ENCODE measurements at regions not wholly inside any gene's neighbourhood (a gene's known extent, or its start where the extent isn't known, plus 50 kb on each side); places are given as distances from the start of the nearest gene placed in this dataset.

- no peak for DNase-seq
- intact Hi-C loops (cut with DNase I) = no loop called here
Measured at GRCh38 chr1:168907053-168907452, 178.0 kb upstream of the DPT start.

GRCh38 chr1:168907786-168908348 lies 178.9 kb upstream of the DPT start:
- intact Hi-C loops (cut with DNase I) = no loop called here
- DNase-seq = no peak

GRCh38 chr1:168910403-168910802 lies 181.4 kb upstream of the DPT start:
- DNase-seq = no peak
- intact Hi-C loops (cut with DNase I) = no loop called here

GRCh38 chr1:168911370-168911769 lies 182.4 kb upstream of the DPT start:
- intact Hi-C loops (cut with DNase I) = no loop called here
- DNase-seq = no peak

- intact Hi-C loops (cut with DNase I) = no loop called here
- no peak for DNase-seq
Measured at GRCh38 chr1:168913711-168914463, 184.9 kb upstream of the DPT start.

GRCh38 chr1:168917309-168917708 lies 188.3 kb upstream of the DPT start:
- no peak for DNase-seq
- intact Hi-C loops (cut with DNase I) = no loop called here

GRCh38 chr1:168917796-168918195 lies 188.7 kb upstream of the ATP1B1 start:
- intact Hi-C loops (cut with DNase I) = no loop called here
- DNase-seq = peak in 29 of 42 donors; percentile 9 to 75 (median 38)

- peak in 15 of 42 donors; percentile 6 to 53 (median 26) for DNase-seq
- intact Hi-C loops (cut with DNase I) = no loop called here
Measured at GRCh38 chr1:168918860-168919741, 187.4 kb upstream of the ATP1B1 start.

GRCh38 chr1:168920456-168921094 lies 185.9 kb upstream of the ATP1B1 start:
- peak in 1 of 42 donors; percentile 6 for DNase-seq
- intact Hi-C loops (cut with DNase I) = loop anchor here (10.0 kb wide), 1 partner anchor 54 kb away; no protein-coding TSS in a partner anchor

GRCh38 chr1:168921629-168922028 lies 184.9 kb upstream of the ATP1B1 start:
- intact Hi-C loops (cut with DNase I) = loop anchor here (10.0 kb wide), 1 partner anchor 53 kb away; no protein-coding TSS in a partner anchor

GRCh38 chr1:168923521-168924136 lies 182.9 kb upstream of the ATP1B1 start:
- DNase-seq = no peak
- intact Hi-C loops (cut with DNase I) = loop anchor here (10.0 kb wide), 1 partner anchor 51 kb away; no protein-coding TSS in a partner anchor

More at GRCh38 chr1:168921629-168922028, 184.9 kb upstream of the ATP1B1 start:
- DNase-seq = no peak

- DNase-seq = no peak
- intact Hi-C loops (cut with DNase I) = loop anchor here (10.0 kb wide), 1 partner anchor 50 kb away; no protein-coding TSS in a partner anchor
Measured at GRCh38 chr1:168924976-168925375, 181.5 kb upstream of the ATP1B1 start.

GRCh38 chr1:168926236-168926635 lies 180.3 kb upstream of the ATP1B1 start:
- intact Hi-C loops (cut with DNase I) = loop anchor here (10.0 kb wide), 1 partner anchor 49 kb away; no protein-coding TSS in a partner anchor
- no peak for DNase-seq

GRCh38 chr1:168932539-168932938 lies 174.0 kb upstream of the ATP1B1 start:
- DNase-seq = no peak
- intact Hi-C loops (cut with DNase I) = no loop called here

- intact Hi-C loops (cut with DNase I) = no loop called here
- no peak for DNase-seq
Measured at GRCh38 chr1:168933141-168933805, 173.2 kb upstream of the ATP1B1 start.

GRCh38 chr1:168939110-168939946 lies 167.2 kb upstream of the ATP1B1 start:
- intact Hi-C loops (cut with DNase I) = no loop called here

GRCh38 chr1:168939947-168940223 lies 166.6 kb upstream of the ATP1B1 start:
- no peak for DNase-seq
- intact Hi-C loops (cut with DNase I) = no loop called here

More at GRCh38 chr1:168939110-168939946, 167.2 kb upstream of the ATP1B1 start:
- DNase-seq = no peak

Measured in head of caudate nucleus (tissue), 42 donors.